Uterus (tissue), 2 donors: ENCODE measurements at regions not wholly inside any gene's neighbourhood (a gene's known extent, or its start where the extent isn't known, plus 50 kb on each side); places are given as distances from the start of the nearest gene placed in this dataset.

Experiments used
- CTCF ChIP-seq, 4 experiments: fragments of 200-600 bp in 2 of 4; fragments of 450-650 bp in 2 of 4; sonication (generic) in 2 of 4; IDR thresholded peaks; one replicate each; pipeline ENCODE4 v1.5.1; 2016 to 2019; ENCODE audit warnings: antibody characterized with exemption in 4 of 4, mild to moderate bottlenecking in 2 of 4, moderate library complexity in 1 of 4
- POLR2A ChIP-seq, 2 donors: fragments of 450-650 bp; IDR thresholded peaks; one replicate each; pipeline ENCODE4 v1.6.1; 2016; ENCODE audit warnings: antibody characterized with exemption in 2 of 2, mild to moderate bottlenecking in 1 of 2, moderate library complexity in 1 of 2

GRCh38 chr14:26729851-26730250, 132.0 kb upstream of the NOVA1 start:
- TF ChIP-seq CTCF (IDR thresholded peaks at IDR 0.05) (no peak), POLR2A (IDR thresholded peaks at IDR 0.05) (no peak)
